AG04450 (cell line): ENCODE measurements at regions not wholly inside any gene's neighbourhood (a gene's known extent, or its start where the extent isn't known, plus 50 kb on each side); places are given as distances from the start of the nearest gene placed in this dataset.

ENCODE experiments used
- CTCF ChIA-PET: fragments of 300-600, 350-600 bp; formaldehyde crosslinking; extraction: SDS; loops from one replicate; lab custom pipeline; 2022; ENCODE audit warnings: antibody characterized with exemption, inconsistent platforms; lab: Charles Lee
- POLR2A ChIA-PET: fragments of 350-600 bp; formaldehyde crosslinking; extraction: SDS; loops from one replicate; lab custom pipeline; 2021; ENCODE audit warnings: antibody characterized with exemption, inconsistent platforms; lab: Yijun Ruan, JAX
- DNase-seq: peaks from one replicate; pipeline ENCODE4 v3.0.0-alpha.2; 2011; ENCODE audit warnings: low read depth, low spot score
- H3K27ac ChIP-seq: one replicate; pipeline ENCODE4 v1.5.1; 2012; ENCODE audit warnings: low read depth, low read length, control low read depth
- H3K27me3 ChIP-seq: one replicate; pipeline ENCODE4 v1.6.0; 2012; ENCODE audit warnings: low read length; ENCODE audit not compliant: control insufficient read depth, insufficient read depth
- H3K4me3 ChIP-seq: 2 replicates; pipeline ENCODE4 v1.5.1; 2011; ENCODE audit warnings: mild to moderate bottlenecking, low read depth, low read length, control low read depth
- H3K9me3 ChIP-seq: 2 replicates; pipeline ENCODE4 v1.5.1; 2012; ENCODE audit warnings: low read length; ENCODE audit not compliant: control insufficient read depth, insufficient read depth
- CTCF ChIP-seq: IDR thresholded peaks from 2 replicates; pipeline ENCODE4 v1.5.1; 2011; ENCODE audit warnings: low read depth, low read length, control low read depth, inconsistent platforms

- H3K27ac ChIP-seq = no peak overlapping the region
- ChIA-PET POLR2A (no interaction called here), CTCF (no interaction called here)
- TF ChIP-seq CTCF = no peak
- no peaks in the 10 kb centered on the region for H3K27me3 ChIP-seq
- H3K9me3 ChIP-seq = peaks cover 78% of the 10 kb centered on the region
- DNase-seq = no peak
- H3K4me3 ChIP-seq = no peak overlapping the region
Measured at GRCh38 chr7:156125841-156126730, 313.8 kb upstream of the SHH start.

- POLR2A ChIA-PET = no interaction called here
Measured at GRCh38 chr7:156124356-156124755, 312.1 kb upstream of the SHH start.

GRCh38 chr7:156123362-156123761 is 311.1 kb upstream of the SHH start:
- Histone ChIP-seq H3K27ac (no peak overlapping the region), H3K9me3 (peaks cover 85% of the 10 kb centered on the region), H3K4me3 (no peak overlapping the region), H3K27me3 (no peaks in the 10 kb centered on the region)
- no peak for DNase-seq
- CTCF ChIA-PET = no interaction called here
- POLR2A ChIA-PET = no interaction called here
- no peak for TF ChIP-seq CTCF

More at GRCh38 chr7:156124356-156124755, 312.1 kb upstream of the SHH start:
- CTCF ChIA-PET = no interaction called here
- Histone ChIP-seq H3K27ac (no peak overlapping the region), H3K4me3 (no peak overlapping the region), H3K9me3 (peaks cover 83% of the 10 kb centered on the region), H3K27me3 (no peaks in the 10 kb centered on the region)
- no peak for TF ChIP-seq CTCF
- no peak for DNase-seq

GRCh38 chr7:156122752-156123354 is 310.6 kb upstream of the SHH start:
- ChIA-PET POLR2A (no interaction called here), CTCF (no interaction called here)
- Histone ChIP-seq H3K4me3 (no peak overlapping the region), H3K27ac (no peak overlapping the region), H3K27me3 (no peaks in the 10 kb centered on the region), H3K9me3 (peaks cover 83% of the 10 kb centered on the region)
- DNase-seq = no peak
- no peak for TF ChIP-seq CTCF

GRCh38 chr7:156121956-156122355 is 309.7 kb upstream of the SHH start:
- CTCF ChIA-PET = no interaction called here
- Histone ChIP-seq H3K9me3 (peaks cover 74% of the 10 kb centered on the region), H3K27ac (no peak overlapping the region), H3K27me3 (no peaks in the 10 kb centered on the region), H3K4me3 (no peak overlapping the region)
- no peak for DNase-seq
- no peak for TF ChIP-seq CTCF
- POLR2A ChIA-PET = no interaction called here
